ENCODE measurements at regions not wholly inside any gene's neighbourhood (a gene's known extent, or its start where the extent isn't known, plus 50 kb on each side); places are given as distances from the start of the nearest gene placed in this dataset.

GRCh38 chr7:97601931-97602457, 129.9 kb upstream of the TAC1 start:
- no peak for TF ChIP-seq CTCF (conservative IDR thresholded peaks at IDR 0.05; ENCODE audit: low read length)
- no peak for DNase-seq (ENCODE audit: low read depth)
- no peak overlapping the region for H3K4me3 ChIP-seq (ENCODE audit: low read length)

GRCh38 chr7:97620495-97620894, 111.4 kb upstream of the TAC1 start:
- no peak overlapping the region for H3K4me3 ChIP-seq (ENCODE audit: low read length)
- DNase-seq (ENCODE audit: low read depth) = no peak
- TF ChIP-seq CTCF (conservative IDR thresholded peaks at IDR 0.05; ENCODE audit: low read length) = no peak

GRCh38 chr7:97623333-97623732, 108.6 kb upstream of the TAC1 start:
- no peak for TF ChIP-seq CTCF (conservative IDR thresholded peaks at IDR 0.05; ENCODE audit: low read length)
- DNase-seq (ENCODE audit: low read depth) = no peak
- no peak overlapping the region for H3K4me3 ChIP-seq (ENCODE audit: low read length)

- no peak for DNase-seq (ENCODE audit: low read depth)
- TF ChIP-seq CTCF (conservative IDR thresholded peaks at IDR 0.05; ENCODE audit: low read length) = no peak
- H3K4me3 ChIP-seq (ENCODE audit: low read length) = no peak overlapping the region
Observed at GRCh38 chr7:97630116-97630515, 101.8 kb upstream of the TAC1 start.

- TF ChIP-seq CTCF (conservative IDR thresholded peaks at IDR 0.05; ENCODE audit: low read length) = no peak
- DNase-seq (ENCODE audit: low read depth) = no peak
- no peak overlapping the region for H3K4me3 ChIP-seq (ENCODE audit: low read length)
Observed at GRCh38 chr7:97635622-97636021, 96.3 kb upstream of the TAC1 start.

- TF ChIP-seq CTCF (conservative IDR thresholded peaks at IDR 0.05; ENCODE audit: low read length) = no peak
- H3K4me3 ChIP-seq (ENCODE audit: low read length) = no peak overlapping the region
- no peak for DNase-seq (ENCODE audit: low read depth)
Observed at GRCh38 chr7:97639036-97639435, 92.8 kb upstream of the TAC1 start.

GRCh38 chr7:97659363-97660045, 72.4 kb upstream of the TAC1 start:
- no peak for DNase-seq (ENCODE audit: low read depth)

More at GRCh38 chr7:97659363-97660045, 72.4 kb upstream of the TAC1 start:
- no peak for TF ChIP-seq CTCF (conservative IDR thresholded peaks at IDR 0.05; ENCODE audit: low read length)
- H3K4me3 ChIP-seq (ENCODE audit: low read length) = no peak overlapping the region
